ENCODE measurements at regions not wholly inside any gene's neighbourhood (a gene's known extent, or its start where the extent isn't known, plus 50 kb on each side); places are given as distances from the start of the nearest gene placed in this dataset.
"Not testable (repeated sequence)": the region's sequence is repeated elsewhere in the genome, so short reads cannot be mapped to it uniquely, and the experiment has no call there.

- no peak overlapping the region for H3K27ac Mint-ChIP-seq
- DNase-seq: no peak
- no peaks in the 10 kb centered on the region for H3K4me1 Mint-ChIP-seq
- no peaks in the 10 kb centered on the region for H3K9me3 Mint-ChIP-seq
- H3K4me3 Mint-ChIP-seq: no peak overlapping the region
- no peaks in the 10 kb centered on the region for H3K27me3 Mint-ChIP-seq
- no peaks in the 10 kb centered on the region for H3K36me3 Mint-ChIP-seq
Observed at GRCh38 chr6:141208101-141208500, 924.6 kb upstream of the GJE1 start.

GRCh38 chr6:141203902-141204575, 928.7 kb upstream of the GJE1 start:
- Mint-ChIP-seq H3K4me1 (no peaks in the 10 kb centered on the region), H3K27ac (no peak overlapping the region), H3K9me3 (no peaks in the 10 kb centered on the region), H3K4me3 (no peak overlapping the region), H3K36me3 (no peaks in the 10 kb centered on the region), H3K27me3 (no peaks in the 10 kb centered on the region)
- DNase-seq: no peak

- Mint-ChIP-seq H3K27ac (no peak overlapping the region), H3K4me1 (no peaks in the 10 kb centered on the region), H3K4me3 (no peak overlapping the region), H3K27me3 (no peaks in the 10 kb centered on the region), H3K36me3 (no peaks in the 10 kb centered on the region), H3K9me3 (no peaks in the 10 kb centered on the region)
- DNase-seq: no peak
Observed at GRCh38 chr6:141202626-141203025, 930.1 kb upstream of the GJE1 start.

- DNase-seq: no peak
- Mint-ChIP-seq H3K27ac (no peak overlapping the region), H3K27me3 (no peaks in the 10 kb centered on the region), H3K9me3 (no peaks in the 10 kb centered on the region), H3K4me3 (no peak overlapping the region), H3K36me3 (no peaks in the 10 kb centered on the region), H3K4me1 (no peaks in the 10 kb centered on the region)
Observed at GRCh38 chr6:141199074-141199473, 933.7 kb upstream of the GJE1 start.

GRCh38 chr6:141195251-141195832, 937.4 kb upstream of the GJE1 start:
- peaks cover 10% of the 10 kb centered on the region for H3K9me3 Mint-ChIP-seq
- H3K36me3 Mint-ChIP-seq: no peaks in the 10 kb centered on the region
- no peak for DNase-seq
- H3K27ac Mint-ChIP-seq: no peak overlapping the region
- no peak overlapping the region for H3K4me3 Mint-ChIP-seq
- H3K27me3 Mint-ChIP-seq: no peaks in the 10 kb centered on the region
- no peaks in the 10 kb centered on the region for H3K4me1 Mint-ChIP-seq

GRCh38 chr6:141183368-141183767, 949.4 kb upstream of the GJE1 start:
- no peak overlapping the region for H3K4me3 Mint-ChIP-seq

GRCh38 chr6:141175458-141175857, 957.3 kb upstream of the GJE1 start:
- H3K9me3 Mint-ChIP-seq, H3K4me1 Mint-ChIP-seq, H3K36me3 Mint-ChIP-seq, H3K27me3 Mint-ChIP-seq, H3K27ac Mint-ChIP-seq, DNase-seq: not testable (repeated sequence)
- peak overlapping the region; percentile 7 for H3K4me3 Mint-ChIP-seq

More at GRCh38 chr6:141183368-141183767, 949.4 kb upstream of the GJE1 start:
- Mint-ChIP-seq H3K9me3 (peaks cover 8% of the 10 kb centered on the region), H3K36me3 (peaks cover 2% of the 10 kb centered on the region), H3K27me3 (no peaks in the 10 kb centered on the region), H3K27ac (no peak overlapping the region), H3K4me1 (no peaks in the 10 kb centered on the region)
- DNase-seq: no peak

GRCh38 chr6:141174932-141175331, 957.8 kb upstream of the GJE1 start:
- H3K4me1 Mint-ChIP-seq: no peaks in the 10 kb centered on the region
- peaks cover 1% of the 10 kb centered on the region for H3K9me3 Mint-ChIP-seq
- no peaks in the 10 kb centered on the region for H3K36me3 Mint-ChIP-seq
- DNase-seq: no peak
- H3K27ac Mint-ChIP-seq: no peak overlapping the region
- no peak overlapping the region for H3K4me3 Mint-ChIP-seq
- no peaks in the 10 kb centered on the region for H3K27me3 Mint-ChIP-seq

- Mint-ChIP-seq H3K4me1 (no peaks in the 10 kb centered on the region), H3K27ac (no peak overlapping the region), H3K4me3 (no peak overlapping the region), H3K27me3 (no peaks in the 10 kb centered on the region), H3K36me3 (no peaks in the 10 kb centered on the region), H3K9me3 (peaks cover 1% of the 10 kb centered on the region)
- DNase-seq: no peak
Observed at GRCh38 chr6:141173529-141173928, 959.2 kb upstream of the GJE1 start.

GRCh38 chr6:141169419-141169818, 963.3 kb upstream of the GJE1 start:
- Mint-ChIP-seq H3K4me1 (no peaks in the 10 kb centered on the region), H3K27ac (no peak overlapping the region), H3K36me3 (no peaks in the 10 kb centered on the region), H3K4me3 (no peak overlapping the region), H3K9me3 (no peaks in the 10 kb centered on the region), H3K27me3 (no peaks in the 10 kb centered on the region)
- DNase-seq: no peak

- no peak overlapping the region for H3K27ac Mint-ChIP-seq
- H3K9me3 Mint-ChIP-seq: no peaks in the 10 kb centered on the region
- no peak for DNase-seq
- no peak overlapping the region for H3K4me3 Mint-ChIP-seq
- no peaks in the 10 kb centered on the region for H3K36me3 Mint-ChIP-seq
- no peaks in the 10 kb centered on the region for H3K4me1 Mint-ChIP-seq
- H3K27me3 Mint-ChIP-seq: no peaks in the 10 kb centered on the region
Observed at GRCh38 chr6:141167945-141168344, 964.8 kb upstream of the GJE1 start.

GRCh38 chr6:141165002-141165665, 967.6 kb upstream of the GJE1 start:
- no peaks in the 10 kb centered on the region for H3K9me3 Mint-ChIP-seq
- H3K27me3 Mint-ChIP-seq: no peaks in the 10 kb centered on the region
- H3K4me3 Mint-ChIP-seq: no peak overlapping the region
- no peaks in the 10 kb centered on the region for H3K4me1 Mint-ChIP-seq
- no peaks in the 10 kb centered on the region for H3K36me3 Mint-ChIP-seq
- no peak for DNase-seq
- H3K27ac Mint-ChIP-seq: no peak overlapping the region

GRCh38 chr6:141164042-141164743, 968.5 kb upstream of the GJE1 start:
- Mint-ChIP-seq H3K4me1 (no peaks in the 10 kb centered on the region), H3K4me3 (no peak overlapping the region), H3K36me3 (no peaks in the 10 kb centered on the region), H3K27ac (no peak overlapping the region), H3K27me3 (no peaks in the 10 kb centered on the region), H3K9me3 (no peaks in the 10 kb centered on the region)
- no peak for DNase-seq

GRCh38 chr6:141163107-141163506, 969.6 kb upstream of the GJE1 start:
- Mint-ChIP-seq H3K27ac (no peak overlapping the region), H3K9me3 (no peaks in the 10 kb centered on the region), H3K27me3 (no peaks in the 10 kb centered on the region), H3K4me1 (no peaks in the 10 kb centered on the region), H3K4me3 (no peak overlapping the region), H3K36me3 (no peaks in the 10 kb centered on the region)
- no peak for DNase-seq

- Mint-ChIP-seq H3K27ac (no peak overlapping the region), H3K27me3 (no peaks in the 10 kb centered on the region), H3K36me3 (peaks cover 3% of the 10 kb centered on the region), H3K4me3 (no peak overlapping the region), H3K4me1 (peaks cover 2% of the 10 kb centered on the region), H3K9me3 (peaks cover 7% of the 10 kb centered on the region)
- no peak for DNase-seq
Observed at GRCh38 chr6:141158740-141159139, 974.0 kb upstream of the GJE1 start.
